ENCODE measurements at regions not wholly inside any gene's neighbourhood (a gene's known extent, or its start where the extent isn't known, plus 50 kb on each side); places are given as distances from the start of the nearest gene placed in this dataset.
"Not testable (repeated sequence)": the region's sequence is repeated elsewhere in the genome, so short reads cannot be mapped to it uniquely, and the experiment has no call there.

DNA sequence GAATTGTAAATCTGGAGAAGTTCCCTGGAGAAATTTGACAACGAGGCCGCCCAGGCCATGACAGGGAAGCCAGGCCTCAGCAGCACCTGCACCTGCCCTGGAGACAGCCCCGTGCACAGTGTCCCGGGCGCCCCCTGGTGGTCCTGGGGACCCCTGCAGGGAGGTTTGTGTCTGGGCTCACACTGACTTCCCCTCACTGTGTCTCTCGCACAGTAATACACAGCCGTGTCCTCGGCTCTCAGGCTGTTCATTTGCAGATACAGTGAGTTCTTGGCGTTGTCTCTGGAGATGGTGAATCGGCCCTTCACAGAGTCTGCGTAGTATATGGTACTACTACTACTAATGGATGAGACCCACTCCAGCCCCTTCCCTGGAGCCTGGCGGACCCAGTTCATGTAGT is 1201.6 kb downstream of the TMEM121 start:
- TF ChIP-seq POLR2AphosphoS5 (IDR thresholded peaks at IDR 0.05; ENCODE audit: low read depth, low read length); POLR2A (IDR thresholded peaks at IDR 0.05; ENCODE audit: low read depth, low read length); TAF1 (IDR thresholded peaks at IDR 0.05; ENCODE audit: low read depth, low read length); POU2F2 (IDR thresholded peaks at IDR 0.05; ENCODE audit: low read depth, low read length); SPI1 (IDR thresholded peaks at IDR 0.05; ENCODE audit: low read depth, low read length); PAX5 (IDR thresholded peaks at IDR 0.05; ENCODE audit: insufficient read depth, low read length, severe bottlenecking): not testable (repeated sequence)
